ENCODE measurements at regions not wholly inside any gene's neighbourhood (a gene's known extent, or its start where the extent isn't known, plus 50 kb on each side); places are given as distances from the start of the nearest gene placed in this dataset.

GRCh38 chr9:28930766-28931165 lies 1357.5 kb upstream of the C9orf72 start:
- no peaks in the 10 kb centered on the region; a peak in 2 of 5 replicates for H3K9me3 Mint-ChIP-seq
- H3K27me3 Mint-ChIP-seq (ENCODE audit: low read depth): no peaks in the 10 kb centered on the region
- WGBS (ENCODE audit: extremely low coverage, insufficient read length, low lambda C conversion rate): no CpG with 5 or more reads among the region's 3 CpGs
- no peak for DNase-seq
- Histone ChIP-seq H2AFZ (ENCODE audit: low read length) (no peak overlapping the region), H3K27me3 (ENCODE audit: insufficient read depth, low read length) (no peaks in the 10 kb centered on the region), H3K23me2 (ENCODE audit: insufficient read length, low read depth, low read length, poor library complexity, severe bottlenecking) (no peaks in the 10 kb centered on the region), H3K79me2 (ENCODE audit: insufficient read depth, low read length) (no peaks in the 10 kb centered on the region), H2BK15ac (ENCODE audit: low read depth, low read length) (no peak overlapping the region), H3K9ac (ENCODE audit: extremely low read depth, insufficient read length, low read length) (no peak overlapping the region), H2AK5ac (ENCODE audit: insufficient read length, low read length) (no peak overlapping the region), H3K79me1 (ENCODE audit: insufficient read depth, low read depth, low read length, poor library complexity, severe bottlenecking) (no peaks in the 10 kb centered on the region), H2BK5ac (ENCODE audit: insufficient read length, low read length) (no peak overlapping the region), H3T11ph (ENCODE audit: low read length) (no peak overlapping the region), H4K91ac (ENCODE audit: insufficient read length, low read depth, low read length) (no peak overlapping the region), H3K4me2 (ENCODE audit: insufficient read depth, insufficient read length, low read length) (no peak overlapping the region), H3K9me3 (ENCODE audit: control insufficient read depth, low read depth, low read length) (no peaks in the 10 kb centered on the region), H3K56ac (ENCODE audit: insufficient read length, low read depth, low read length) (no peak overlapping the region), H3K27ac (ENCODE audit: insufficient read length, low read depth, low read length) (no peak overlapping the region), H3K14ac (ENCODE audit: insufficient read depth, low read length) (no peak overlapping the region), H3K23ac (ENCODE audit: insufficient read length, low read depth, low read length) (no peak overlapping the region), H4K5ac (ENCODE audit: insufficient read length, low read depth, low read length) (no peak overlapping the region), H4K20me1 (ENCODE audit: control insufficient read depth, insufficient read depth, insufficient read length) (no peaks in the 10 kb centered on the region), H2BK120ac (ENCODE audit: low read depth, low read length, poor library complexity, severe bottlenecking) (no peak overlapping the region), H3K4me1 (ENCODE audit: insufficient read depth, low read length) (peaks cover 4% of the 10 kb centered on the region; the same call in 1 of the 2 replicates), H3K4ac (ENCODE audit: low read depth, low read length) (no peak overlapping the region), H3K18ac (ENCODE audit: insufficient read length, low read depth, low read length) (no peak overlapping the region), H4K8ac (replicated peaks; ENCODE audit: insufficient read length, low read depth, low read length) (no peak overlapping the region), H2BK20ac (ENCODE audit: low read depth, low read length, poor library complexity, severe bottlenecking) (no peak overlapping the region), H2BK12ac (ENCODE audit: insufficient read length, low read depth, low read length) (no peak overlapping the region)
- H3K4me1 Mint-ChIP-seq: peaks cover 28% of the 10 kb centered on the region in 2 experiments
- no peak for TF ChIP-seq CTCF (conservative IDR thresholded peaks at IDR 0.05)
- H3K27ac Mint-ChIP-seq: no peak overlapping the region
- no peaks in the 10 kb centered on the region for H3K36me3 Mint-ChIP-seq (ENCODE audit: insufficient read depth in 1 of 3, low read depth in 3 of 3)
- no peak overlapping the region for H3K4me3 Mint-ChIP-seq

Data from H9 (cell line).